HEK293 (cell line): ENCODE measurements at regions not wholly inside any gene's neighbourhood (a gene's known extent, or its start where the extent isn't known, plus 50 kb on each side); places are given as distances from the start of the nearest gene placed in this dataset.

Source experiments
- CTCF ChIA-PET: fragments of 350-600 bp; formaldehyde crosslinking; extraction: SDS; loops from one replicate; lab custom pipeline; 2021; ENCODE audit warnings: antibody characterized with exemption; lab: Yijun Ruan, JAX
- POLR2A ChIA-PET: fragments of 300-600 bp; formaldehyde crosslinking; extraction: SDS; loops from one replicate; lab custom pipeline; 2020; ENCODE audit warnings: antibody characterized with exemption, inconsistent platforms; lab: Yijun Ruan, JAX
- H3K27ac ChIP-seq: fragments of 200-500 bp; sonication (Bioruptor generic); 2 replicates; pipeline ENCODE4 v1.5.1; 2014; ENCODE audit warnings: low read depth, low read length, control low read depth, inconsistent platforms; ENCODE audit errors: extremely low read depth
- H3K36me3 ChIP-seq, 2 experiments: fragments of 200-500 bp in 1 of 2; sonication (Bioruptor generic) in 1 of 2; 1 replicate in 1 of 2; 2 replicates in 1 of 2; pipeline ENCODE4 v1.5.1; 2014 to 2017; ENCODE audit warnings: inconsistent platforms in 2 of 2, low read length in 2 of 2; ENCODE audit not compliant: control insufficient read depth in 2 of 2, insufficient read depth in 1 of 2
- H3K4me1 ChIP-seq: fragments of 200-500 bp; sonication (Bioruptor generic); 2 replicates; pipeline ENCODE4 v1.5.1; 2014; ENCODE audit warnings: mild to moderate bottlenecking, low read length, inconsistent platforms; ENCODE audit not compliant: control insufficient read depth, insufficient read depth
- H3K4me3 ChIP-seq: 2 replicates; pipeline ENCODE4 v1.5.1; 2011; ENCODE audit warnings: low read depth, mild to moderate bottlenecking, control low read depth, low read length, moderate library complexity
- H3K9me3 ChIP-seq: fragments of 200-500 bp; sonication (Bioruptor generic); 2 replicates; pipeline ENCODE4 v1.5.1; 2014; ENCODE audit warnings: low read depth, low read length, inconsistent platforms; ENCODE audit not compliant: control insufficient read depth, insufficient read depth
- EGR2 ChIP-seq: fragments of 450-650 bp; formaldehyde crosslinking; IDR thresholded peaks from 2 replicates; pipeline ENCODE4 v1.5.1; 2016; ENCODE audit warnings: low read depth, missing biosample characterization, missing genetic modification characterization
- HOXD13 ChIP-seq: sonication (generic); formaldehyde crosslinking; IDR thresholded peaks from 2 replicates; pipeline ENCODE4 v1.8.0; 2022; ENCODE audit warnings: missing genetic modification reagents, borderline replicate concordance
- KLF1 ChIP-seq: fragments of 450-650 bp; formaldehyde crosslinking; IDR thresholded peaks from 2 replicates; pipeline ENCODE4 v1.5.1; 2016; ENCODE audit warnings: missing biosample characterization, missing genetic modification characterization
- SP2 ChIP-seq: fragments of 450-650 bp; formaldehyde crosslinking; IDR thresholded peaks from 2 replicates; pipeline ENCODE4 v1.5.1; 2016; ENCODE audit warnings: missing biosample characterization, missing genetic modification characterization
- YY1 ChIP-seq: fragments of 450-650 bp; formaldehyde crosslinking; IDR thresholded peaks from 2 replicates; pipeline ENCODE4 v1.5.1; 2018; ENCODE audit warnings: missing biosample characterization, missing genetic modification characterization
- YY2 ChIP-seq: fragments of 450-650 bp; formaldehyde crosslinking; IDR thresholded peaks from 2 replicates; pipeline ENCODE4 v1.5.1; 2016; ENCODE audit warnings: missing biosample characterization, missing genetic modification characterization
- ZBTB44 ChIP-seq: fragments of 450-650 bp; IDR thresholded peaks from 2 replicates; pipeline ENCODE4 v1.5.1; 2018; ENCODE audit warnings: missing biosample characterization, mild to moderate bottlenecking, missing genetic modification characterization
- ZBTB48 ChIP-seq: fragments of 450-650 bp; formaldehyde crosslinking; IDR thresholded peaks from 2 replicates; pipeline ENCODE4 v1.5.1; 2016; ENCODE audit warnings: missing biosample characterization, missing genetic modification characterization
- ZBTB7A ChIP-seq: fragments of 450-650 bp; formaldehyde crosslinking; IDR thresholded peaks from 2 replicates; pipeline ENCODE4 v1.5.1; 2016; ENCODE audit warnings: low read depth, missing biosample characterization, missing genetic modification characterization
- ZNF132 ChIP-seq: fragments of 450-650 bp; formaldehyde crosslinking; IDR thresholded peaks from 2 replicates; pipeline ENCODE4 v1.5.1; 2017; ENCODE audit warnings: missing biosample characterization, missing genetic modification characterization, borderline replicate concordance
- ZNF16 ChIP-seq: fragments of 450-650 bp; formaldehyde crosslinking; IDR thresholded peaks from 2 replicates; pipeline ENCODE4 v1.5.1; 2016; ENCODE audit warnings: low read depth, missing biosample characterization, missing genetic modification characterization
- ZNF184 ChIP-seq: fragments of 450-650 bp; IDR thresholded peaks from 2 replicates; pipeline ENCODE4 v1.5.1; 2018; ENCODE audit warnings: missing biosample characterization, mild to moderate bottlenecking, missing genetic modification characterization
- ZNF341 ChIP-seq: fragments of 450-650 bp; formaldehyde crosslinking; IDR thresholded peaks from 2 replicates; pipeline ENCODE4; 2016; ENCODE audit warnings: low read depth, missing biosample characterization, missing genetic modification characterization
- ZNF366 ChIP-seq: fragments of 450-650 bp; formaldehyde crosslinking; conservative IDR thresholded peaks from 2 replicates; pipeline ENCODE4 v1.5.1; 2016; ENCODE audit warnings: missing biosample characterization, missing genetic modification characterization
- ZNF426 ChIP-seq: fragments of 450-650 bp; formaldehyde crosslinking; IDR thresholded peaks from 2 replicates; pipeline ENCODE4 v1.5.1; 2017; ENCODE audit warnings: missing biosample characterization, missing genetic modification characterization, mild to moderate bottlenecking, inconsistent platforms, moderate library complexity
- ZNF514 ChIP-seq: fragments of 450-650 bp; formaldehyde crosslinking; IDR thresholded peaks from 2 replicates; pipeline ENCODE4 v1.5.1; 2016; ENCODE audit warnings: missing biosample characterization, missing genetic modification characterization
- ZNF521 ChIP-seq: fragments of 450-650 bp; formaldehyde crosslinking; IDR thresholded peaks from 2 replicates; pipeline ENCODE4 v1.5.1; 2017; ENCODE audit warnings: missing biosample characterization, mild to moderate bottlenecking, missing genetic modification characterization
- ZNF530 ChIP-seq: fragments of 450-650 bp; formaldehyde crosslinking; IDR thresholded peaks from 2 replicates; pipeline ENCODE4 v1.5.1; 2016; ENCODE audit warnings: low read depth, missing biosample characterization, missing genetic modification characterization
- ZNF549 ChIP-seq: fragments of 450-650 bp; IDR thresholded peaks from 2 replicates; pipeline ENCODE4 v1.5.1; 2018; ENCODE audit warnings: missing biosample characterization, missing genetic modification characterization, mild to moderate bottlenecking, inconsistent platforms, moderate library complexity
- ZNF585B ChIP-seq: fragments of 450-650 bp; formaldehyde crosslinking; IDR thresholded peaks from 2 replicates; pipeline ENCODE4 v1.5.1; 2016; ENCODE audit warnings: missing biosample characterization, missing genetic modification characterization
- ZNF670 ChIP-seq: fragments of 450-650 bp; formaldehyde crosslinking; IDR thresholded peaks from 2 replicates; pipeline ENCODE4 v1.5.1; 2016; ENCODE audit warnings: missing biosample characterization, missing genetic modification characterization, low read depth
- ZNF692 ChIP-seq: fragments of 450-650 bp; formaldehyde crosslinking; IDR thresholded peaks from 2 replicates; pipeline ENCODE4 v1.5.1; 2016; ENCODE audit warnings: missing biosample characterization, missing genetic modification characterization
- ZNF768 ChIP-seq: fragments of 450-650 bp; formaldehyde crosslinking; IDR thresholded peaks from 2 replicates; pipeline ENCODE4 v1.5.1; 2018; ENCODE audit warnings: missing biosample characterization, mild to moderate bottlenecking, missing genetic modification characterization
- ZNF785 ChIP-seq: fragments of 450-650 bp; formaldehyde crosslinking; IDR thresholded peaks from 2 replicates; pipeline ENCODE4 v1.5.1; 2016; ENCODE audit warnings: missing biosample characterization, missing genetic modification characterization
- ZSCAN16 ChIP-seq: fragments of 450-650 bp; formaldehyde crosslinking; IDR thresholded peaks from 2 replicates; pipeline ENCODE4 v1.5.1; 2016; ENCODE audit warnings: missing biosample characterization, missing genetic modification characterization
- TF ChIP-seq, protein P1 (sequence below): fragments of 450-650 bp; formaldehyde crosslinking; IDR thresholded peaks from 2 replicates; pipeline ENCODE4 v1.5.1; 2016; ENCODE audit warnings: missing biosample characterization, missing genetic modification characterization
- TF ChIP-seq, protein P2 (sequence below): fragments of 450-650 bp; formaldehyde crosslinking; IDR thresholded peaks from 2 replicates; pipeline ENCODE4 v1.5.1; 2016; ENCODE audit warnings: missing biosample characterization, missing genetic modification characterization
- TF ChIP-seq, protein P3 (sequence below): fragments of 450-650 bp; formaldehyde crosslinking; IDR thresholded peaks from 2 replicates; pipeline ENCODE4 v1.5.1; 2016; ENCODE audit warnings: missing biosample characterization, missing genetic modification characterization

DNA sequence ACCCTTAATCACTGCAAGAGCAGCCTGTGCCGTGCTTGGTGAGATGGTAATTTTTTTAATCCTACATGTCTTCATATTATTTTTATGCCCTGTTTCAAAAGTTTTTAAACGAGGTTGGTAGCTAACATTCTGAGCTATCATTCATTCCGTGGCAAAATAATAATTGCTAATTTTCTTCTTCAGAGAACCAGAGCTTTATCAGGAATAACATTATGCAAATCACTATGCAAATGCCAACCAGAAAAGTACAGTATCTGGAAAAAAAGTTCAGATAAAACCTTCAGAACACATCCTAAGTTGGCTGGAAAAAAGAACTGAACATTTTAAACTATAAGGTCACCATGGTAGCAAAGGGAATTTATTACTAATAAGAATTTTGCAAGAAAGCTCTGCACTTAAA is 165.1 kb upstream of the NABP1 start:
- Histone ChIP-seq H3K4me1 (peaks cover 3% of the 10 kb centered on the region; the same call in 1 of the 2 replicates), H3K36me3 (no peaks in the 10 kb centered on the region), H3K27ac (no peak overlapping the region), H3K9me3 (no peaks in the 10 kb centered on the region), H3K4me3 (no peak overlapping the region)
- ChIA-PET POLR2A (no interaction called here), CTCF (interaction anchor here (0.7 to 2.8 kb wide), 4 partner anchors 9 to 461 kb away, joined by 3 to 15 read pairs (median 6); no protein-coding TSS in a partner anchor)
- TF ChIP-seq YY2 (tag by site-specific recombination) (no peak), ZNF549 (tag by site-specific recombination) (no peak), ZNF16 (no peak), ZNF530 (no peak), ZNF426 (no peak), ZNF768 (tag by site-specific recombination) (no peak), ZNF670 (no peak), ZBTB44 (tag by site-specific recombination) (no peak), ZNF132 (tag by site-specific recombination) (no peak), KLF1 (no peak), ZNF184 (tag by site-specific recombination) (no peak), ZNF585B (tag by site-specific recombination) (no peak), ZNF521 (no peak), HOXD13 (no peak)
- TF ChIP-seq, protein P1, sequence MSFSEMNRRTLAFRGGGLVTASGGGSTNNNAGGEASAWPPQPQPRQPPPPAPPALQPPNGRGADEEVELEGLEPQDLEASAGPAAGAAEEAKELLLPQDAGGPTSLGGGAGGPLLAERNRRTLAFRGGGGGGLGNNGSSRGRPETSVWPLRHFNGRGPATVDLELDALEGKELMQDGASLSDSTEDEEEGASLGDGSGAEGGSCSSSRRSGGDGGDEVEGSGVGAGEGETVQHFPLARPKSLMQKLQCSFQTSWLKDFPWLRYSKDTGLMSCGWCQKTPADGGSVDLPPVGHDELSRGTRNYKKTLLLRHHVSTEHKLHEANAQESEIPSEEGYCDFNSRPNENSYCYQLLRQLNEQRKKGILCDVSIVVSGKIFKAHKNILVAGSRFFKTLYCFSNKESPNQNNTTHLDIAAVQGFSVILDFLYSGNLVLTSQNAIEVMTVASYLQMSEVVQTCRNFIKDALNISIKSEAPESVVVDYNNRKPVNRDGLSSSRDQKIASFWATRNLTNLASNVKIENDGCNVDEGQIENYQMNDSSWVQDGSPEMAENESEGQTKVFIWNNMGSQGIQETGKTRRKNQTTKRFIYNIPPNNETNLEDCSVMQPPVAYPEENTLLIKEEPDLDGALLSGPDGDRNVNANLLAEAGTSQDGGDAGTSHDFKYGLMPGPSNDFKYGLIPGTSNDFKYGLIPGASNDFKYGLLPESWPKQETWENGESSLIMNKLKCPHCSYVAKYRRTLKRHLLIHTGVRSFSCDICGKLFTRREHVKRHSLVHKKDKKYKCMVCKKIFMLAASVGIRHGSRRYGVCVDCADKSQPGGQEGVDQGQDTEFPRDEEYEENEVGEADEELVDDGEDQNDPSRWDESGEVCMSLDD (tag by site-specific recombination) = no peak
- TF ChIP-seq, protein P2, sequence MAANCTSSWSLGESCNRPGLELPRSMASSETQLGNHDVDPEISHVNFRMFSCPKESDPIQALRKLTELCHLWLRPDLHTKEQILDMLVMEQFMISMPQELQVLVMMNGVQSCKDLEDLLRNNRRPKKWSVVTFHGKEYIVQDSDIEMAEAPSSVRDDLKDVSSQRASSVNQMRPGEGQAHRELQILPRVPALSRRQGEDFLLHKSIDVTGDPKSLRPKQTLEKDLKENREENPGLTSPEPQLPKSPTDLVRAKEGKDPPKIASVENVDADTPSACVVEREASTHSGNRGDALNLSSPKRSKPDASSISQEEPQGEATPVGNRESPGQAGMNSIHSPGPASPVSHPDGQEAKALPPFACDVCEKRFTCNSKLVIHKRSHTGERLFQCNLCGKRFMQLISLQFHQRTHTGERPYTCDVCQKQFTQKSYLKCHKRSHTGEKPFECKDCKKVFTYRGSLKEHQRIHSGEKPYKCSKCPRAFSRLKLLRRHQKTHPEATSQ (tag by site-specific recombination) = no peak

GRCh38 chr2:191514613-191515012 is 163.3 kb upstream of the NABP1 start:
- Histone ChIP-seq H3K4me1 (peaks cover 3% of the 10 kb centered on the region; the same call in 1 of the 2 replicates), H3K4me3 (no peak overlapping the region), H3K27ac (no peak overlapping the region), H3K9me3 (no peaks in the 10 kb centered on the region), H3K36me3 (no peaks in the 10 kb centered on the region)
- ChIA-PET CTCF (interaction anchor here (0.6 to 1.4 kb wide), 5 partner anchors 13 to 915 kb away, joined by 3 to 4 read pairs (median 3); no protein-coding TSS in a partner anchor), POLR2A (no interaction called here)
- no peak for TF ChIP-seq ZNF366 (tag by site-specific recombination)
- no peak for TF ChIP-seq ZBTB48 (tag by site-specific recombination)
- TF ChIP-seq ZNF692 (tag by site-specific recombination) = no peak
- no peak for TF ChIP-seq ZSCAN16 (tag by site-specific recombination)
- TF ChIP-seq, protein P3, sequence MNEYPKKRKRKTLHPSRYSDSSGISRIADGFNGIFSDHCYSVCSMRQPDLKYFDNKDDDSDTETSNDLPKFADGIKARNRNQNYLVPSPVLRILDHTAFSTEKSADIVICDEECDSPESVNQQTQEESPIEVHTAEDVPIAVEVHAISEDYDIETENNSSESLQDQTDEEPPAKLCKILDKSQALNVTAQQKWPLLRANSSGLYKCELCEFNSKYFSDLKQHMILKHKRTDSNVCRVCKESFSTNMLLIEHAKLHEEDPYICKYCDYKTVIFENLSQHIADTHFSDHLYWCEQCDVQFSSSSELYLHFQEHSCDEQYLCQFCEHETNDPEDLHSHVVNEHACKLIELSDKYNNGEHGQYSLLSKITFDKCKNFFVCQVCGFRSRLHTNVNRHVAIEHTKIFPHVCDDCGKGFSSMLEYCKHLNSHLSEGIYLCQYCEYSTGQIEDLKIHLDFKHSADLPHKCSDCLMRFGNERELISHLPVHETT (tag by site-specific recombination) = no peak
- TF ChIP-seq, protein P2 (tag by site-specific recombination) = no peak
- TF ChIP-seq ZBTB7A (tag by site-specific recombination) = no peak
- TF ChIP-seq YY1 (tag by site-specific recombination) = no peak
- no peak for TF ChIP-seq EGR2 (tag by site-specific recombination)
- TF ChIP-seq ZNF514 (tag by site-specific recombination) = no peak
- TF ChIP-seq ZNF785 (tag by site-specific recombination) = no peak
- no peak for TF ChIP-seq SP2 (tag by site-specific recombination)
- no peak for TF ChIP-seq ZNF341
